HCT116 (cell line): ENCODE measurements at regions not wholly inside any gene's neighbourhood (a gene's known extent, or its start where the extent isn't known, plus 50 kb on each side); places are given as distances from the start of the nearest gene placed in this dataset.

Source experiments
- ATAC-seq: fragments of 200-7000 bp; cut with Tn5 transposase; 2 replicates; pipeline ENCODE4 v1.9.1; 2020; ENCODE audit warnings: mild to moderate bottlenecking, moderate library complexity
- BruUV-seq: library from RNA; stranded (reverse); fragments of 400-500 nt; replicated peaks from 2 replicates; lab custom pipeline; 2021; lab: Mats Ljungman, UMichigan
- CTCF ChIA-PET: fragments of 300-600 bp; sonication (Branson Sonifier 250); formaldehyde crosslinking; loops from one replicate; lab custom pipeline; 2021; ENCODE audit warnings: antibody characterized with exemption; lab: Charles Lee
- POLR2A ChIA-PET: fragments of 300-600, 350-600 bp; sonication (Branson Sonifier 250); formaldehyde crosslinking; loops from one replicate; lab custom pipeline; 2021; ENCODE audit warnings: antibody characterized with exemption; lab: Charles Lee
- RAD21 ChIA-PET, 2 experiments: fragments of 300-600 bp; sonication (Branson Sonifier 250); formaldehyde crosslinking; loops; one replicate each; lab custom pipeline; 2023; ENCODE audit warnings: low total read pairs in 2 of 2; ENCODE audit not compliant: uncharacterized antibody in 2 of 2, unreplicated experiment in 2 of 2, low non-redundant PET in 1 of 2; lab: Charles Lee
- DNase-seq: peaks from one replicate; pipeline ENCODE4 v3.0.0-alpha.2; 2010; ENCODE audit warnings: low read depth, low spot score
- H2AFZ ChIP-seq: fragments of 200-600 bp; shearing (Covaris generic), sonication (generic); 2 replicates; pipeline ENCODE4 v1.6.1; 2017; ENCODE audit warnings: low read depth, mixed run types, mixed read lengths, antibody characterized with exemption, low read length; ENCODE audit not compliant: poor library complexity, severe bottlenecking
- H3K27ac ChIP-seq: 2 replicates; pipeline ENCODE4 v1.5.1; 2012; ENCODE audit warnings: low read depth, low read length
- H3K27me3 ChIP-seq: fragments of 200-600 bp; sonication (generic); 2 replicates; pipeline ENCODE4 v1.6.1; 2016; ENCODE audit warnings: mixed run types, low read length, mixed read lengths; ENCODE audit not compliant: insufficient read depth
- H3K36me3 ChIP-seq, 2 experiments: fragments of 200-500 bp in 1 of 2; fragments of 200-600 bp in 1 of 2; sonication (Bioruptor generic) in 1 of 2; sonication (generic) in 1 of 2; 2 replicates each; pipeline versions ENCODE4 v1.5.1 to v1.6.1; 2014 to 2016; ENCODE audit warnings: low read length in 2 of 2, inconsistent platforms in 1 of 2, mixed read lengths in 1 of 2, mixed run types in 1 of 2; ENCODE audit not compliant: insufficient read depth in 2 of 2, control insufficient read depth in 1 of 2
- H3K4me1 ChIP-seq, 2 experiments: fragments of 200-600 bp in 1 of 2; sonication (generic) in 1 of 2; 2 replicates each; pipeline versions ENCODE4 v1.5.1 to v1.6.1; 2012 to 2017; ENCODE audit warnings: low read length in 2 of 2, inconsistent platforms in 1 of 2, mild to moderate bottlenecking in 1 of 2, mixed read lengths in 1 of 2, mixed run types in 1 of 2, moderate library complexity in 1 of 2; ENCODE audit not compliant: insufficient read depth in 2 of 2, control insufficient read depth in 1 of 2
- H3K4me2 ChIP-seq: fragments of 200-600 bp; sonication (generic); 2 replicates; pipeline ENCODE4 v1.6.1; 2017; ENCODE audit warnings: mixed run types, low read length, mixed read lengths
- H3K4me3 ChIP-seq, 2 experiments: fragments of 200-600 bp in 1 of 2; sonication (generic) in 1 of 2; replicated peaks in 1 of 2; 2 replicates each; pipeline ENCODE4 v1.5.1; 2011 to 2016; ENCODE audit warnings: low read length in 2 of 2, control low read depth in 1 of 2, low read depth in 1 of 2, mild to moderate bottlenecking in 1 of 2, mixed read lengths in 1 of 2, mixed run types in 1 of 2
- H3K79me2 ChIP-seq: fragments of 200-600 bp; sonication (generic); 2 replicates; pipeline ENCODE4 v1.6.1; 2017; ENCODE audit warnings: mild to moderate bottlenecking, mixed run types, low read length, moderate library complexity, mixed read lengths; ENCODE audit not compliant: insufficient read depth
- H3K9ac ChIP-seq: fragments of 200-600 bp; sonication (generic); 2 replicates; pipeline ENCODE4 v1.6.1; 2016; ENCODE audit warnings: low read length, mixed read lengths
- H3K9me2 ChIP-seq: fragments of 200-600 bp; sonication (generic), shearing (Covaris generic); 2 replicates; pipeline ENCODE4 v1.6.1; 2017; ENCODE audit warnings: mixed run types, mild to moderate bottlenecking, moderate library complexity; ENCODE audit not compliant: insufficient read depth
- H3K9me3 ChIP-seq, 2 experiments: fragments of 200-500 bp in 1 of 2; fragments of 200-600 bp in 1 of 2; sonication (Bioruptor generic) in 1 of 2; sonication (generic) in 1 of 2; 2 replicates each; pipeline ENCODE4 v1.6.1; 2014 to 2017; ENCODE audit warnings: low read length in 2 of 2, mixed read lengths in 2 of 2, inconsistent platforms in 1 of 2, low read depth in 1 of 2, mild to moderate bottlenecking in 1 of 2, mixed run types in 1 of 2, moderate library complexity in 1 of 2; ENCODE audit not compliant: control insufficient read depth in 1 of 2, insufficient read depth in 1 of 2
- H4K20me1 ChIP-seq: fragments of 200-600 bp; sonication (generic), shearing (Covaris generic); 2 replicates; pipeline ENCODE4 v1.6.1; 2017; ENCODE audit warnings: mixed run types, mild to moderate bottlenecking, moderate library complexity; ENCODE audit not compliant: insufficient read depth
- CTCF ChIP-seq, 3 experiments: fragments of 200-600 bp in 1 of 3; sonication (generic) in 1 of 3; IDR thresholded peaks in 2 of 3; conservative IDR thresholded peaks in 1 of 3; 2 replicates each; pipeline ENCODE4 v1.5.1; 2012 to 2017; ENCODE audit warnings: low read depth in 2 of 3, low read length in 2 of 3, antibody characterized with exemption in 1 of 3, borderline replicate concordance in 1 of 3, control low read depth in 1 of 3, mild to moderate bottlenecking in 1 of 3, mixed read lengths in 1 of 3, mixed run types in 1 of 3, moderate library complexity in 1 of 3; ENCODE audit not compliant: insufficient read depth in 1 of 3
- EZH2 ChIP-seq: fragments of 200-600 bp; sonication (generic); IDR thresholded peaks from 2 replicates; pipeline ENCODE4 v1.6.1; 2017; ENCODE audit warnings: antibody characterized with exemption, mixed run types
- EZH2phosphoT487 ChIP-seq: fragments of 200-600 bp; IDR thresholded peaks from 2 replicates; pipeline ENCODE4 v1.6.1; 2018; ENCODE audit warnings: antibody characterized with exemption, borderline replicate concordance
- FOSL1 ChIP-seq: IDR thresholded peaks from 2 replicates; pipeline ENCODE4 v1.6.1; 2012; ENCODE audit warnings: low read depth
- MAX ChIP-seq: IDR thresholded peaks from 2 replicates; pipeline ENCODE4 v1.6.1; 2012
- POLR2A ChIP-seq: IDR thresholded peaks from 2 replicates; pipeline ENCODE4 v1.7.0; 2011; ENCODE audit warnings: borderline replicate concordance; ENCODE audit not compliant: insufficient read depth, insufficient read length; ENCODE audit errors: extremely low read depth
- SP1 ChIP-seq: IDR thresholded peaks from 2 replicates; pipeline ENCODE4 v1.6.1; 2012; ENCODE audit warnings: low read depth
- YY1 ChIP-seq: IDR thresholded peaks from 2 replicates; pipeline ENCODE4 v1.6.1; 2011; ENCODE audit warnings: low read length, low read depth, moderate library complexity, mild to moderate bottlenecking; ENCODE audit not compliant: insufficient replicate concordance; ENCODE audit errors: extremely low read depth
- ZBTB33 ChIP-seq: IDR thresholded peaks from 2 replicates; pipeline ENCODE4 v1.6.1; 2011; ENCODE audit warnings: mild to moderate bottlenecking, low read length, moderate library complexity; ENCODE audit not compliant: insufficient replicate concordance; ENCODE audit errors: extremely low read depth
- intact Hi-C: fragments of 100-400 bp; cut with micrococcal nuclease; formaldehyde crosslinking; loops from 2 replicates; pipeline ENCODE4 v1.10.0; 2022
- TF ChIP-seq, protein P1 (sequence below): IDR thresholded peaks from 2 replicates; pipeline ENCODE4 v1.6.1; 2012

DNA sequence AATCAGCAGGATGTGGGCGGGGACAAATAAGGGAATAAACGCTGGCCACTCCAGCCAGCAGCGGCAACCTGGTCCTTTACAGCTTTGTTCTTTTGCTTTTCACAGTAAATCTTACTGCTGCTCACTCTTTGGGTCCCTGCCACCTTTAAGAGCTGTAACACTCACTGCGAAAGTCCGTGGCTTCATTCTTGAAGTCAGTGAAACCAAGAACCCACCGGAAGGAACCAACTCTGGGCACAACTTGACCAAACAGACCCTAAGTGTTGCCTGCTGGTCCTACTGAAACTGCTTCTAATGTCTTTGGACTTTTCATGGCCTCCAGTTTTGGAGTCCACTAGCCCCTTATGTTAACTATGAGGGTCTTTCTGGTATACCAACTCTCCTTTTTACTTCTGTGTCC, 566.2 kb upstream of the IGFBP7 start:
- Histone ChIP-seq H3K9me2 (no peaks in the 10 kb centered on the region), H3K27me3 (no peaks in the 10 kb centered on the region), H3K9me3 (peaks cover 0 to 20% of the 10 kb centered on the region in 2 experiments; a peak in 3 of 4 replicates), H4K20me1 (no peaks in the 10 kb centered on the region), H3K27ac (no peak overlapping the region), H3K4me2 (no peak overlapping the region), H3K9ac (no peak overlapping the region), H3K4me3 (no peak overlapping the region), H3K79me2 (no peaks in the 10 kb centered on the region), H3K4me1 (no peaks in the 10 kb centered on the region), H2AFZ (no peak overlapping the region), H3K36me3 (no peaks in the 10 kb centered on the region)
- ATAC-seq, result no peak
- intact Hi-C loops, result no loop called here
- TF ChIP-seq MAX (no peak), EZH2phosphoT487 (no peak), EZH2 (no peak), YY1 (no peak)
- ChIA-PET RAD21 (no interaction called here), POLR2A (no interaction called here), CTCF (no interaction called here)
- no TSS peak for BruUV-seq
- no peak for DNase-seq

- H3K27ac ChIP-seq, result no peak overlapping the region
- CTCF ChIA-PET, result no interaction called here
- RAD21 ChIA-PET, result no interaction called here
- H3K79me2 ChIP-seq, result no peaks in the 10 kb centered on the region
- DNase-seq, result no peak
- no peaks in the 10 kb centered on the region for H3K27me3 ChIP-seq
- no peak overlapping the region for H3K9ac ChIP-seq
- no peaks in the 10 kb centered on the region for H4K20me1 ChIP-seq
- no peak overlapping the region for H3K4me2 ChIP-seq
- POLR2A ChIA-PET, result no interaction called here
- no peak overlapping the region for H2AFZ ChIP-seq
- no peaks in the 10 kb centered on the region for H3K9me2 ChIP-seq
- H3K4me3 ChIP-seq, result no peak overlapping the region
- no TSS peak for BruUV-seq
- H3K4me1 ChIP-seq, result no peaks in the 10 kb centered on the region
- intact Hi-C loops, result no loop called here
- TF ChIP-seq SP1 (no peak), CTCF (IDR thresholded peaks at IDR 0.05 in 2 of 3, conservative IDR thresholded peaks at IDR 0.05 in 1 of 3; ENCODE audit: borderline replicate concordance in 1 of 3, insufficient read depth in 1 of 3, low read depth in 2 of 3, low read length in 2 of 3) (no peak), FOSL1 (no peak), EZH2phosphoT487 (no peak), POLR2A (no peak), ZBTB33 (no peak)
- TF ChIP-seq, protein P1, sequence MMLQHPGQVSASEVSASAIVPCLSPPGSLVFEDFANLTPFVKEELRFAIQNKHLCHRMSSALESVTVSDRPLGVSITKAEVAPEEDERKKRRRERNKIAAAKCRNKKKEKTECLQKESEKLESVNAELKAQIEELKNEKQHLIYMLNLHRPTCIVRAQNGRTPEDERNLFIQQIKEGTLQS, result no peak
- H3K36me3 ChIP-seq, result no peaks in the 10 kb centered on the region
- no peak for ATAC-seq
- H3K9me3 ChIP-seq, result peaks cover 0 to 26% of the 10 kb centered on the region in 2 experiments; a peak in 2 of 4 replicates
Measured at GRCh38 chr4:57672846-57673433, 562.8 kb upstream of the IGFBP7 start.
